Suprapubic skin (tissue), 4 donors: ENCODE measurements at regions not wholly inside any gene's neighbourhood (a gene's known extent, or its start where the extent isn't known, plus 50 kb on each side); places are given as distances from the start of the nearest gene placed in this dataset.
"Not testable (repeated sequence)": the region's sequence is repeated elsewhere in the genome, so short reads cannot be mapped to it uniquely, and the experiment has no call there.

Experiments
- DNase-seq, 2 donors: peaks; one replicate each; pipeline ENCODE4 v3.0.0-alpha.2; 2019; ENCODE audit warnings: low spot score in 2 of 2
- H3K27ac ChIP-seq: fragments of 200-600 bp; sonication (generic); one replicate; pipeline ENCODE4 v1.5.1; 2019
- H3K27me3 ChIP-seq: fragments of 200-600 bp; sonication (generic); one replicate; pipeline ENCODE4 v1.5.1; 2019
- H3K36me3 ChIP-seq: fragments of 200-600 bp; sonication (generic); one replicate; pipeline ENCODE4 v1.5.1; 2019
- H3K4me1 ChIP-seq: fragments of 200-600 bp; sonication (generic); one replicate; pipeline ENCODE4 v1.5.1; 2019
- H3K4me3 ChIP-seq: fragments of 200-600 bp; sonication (generic); one replicate; pipeline ENCODE4 v1.5.1; 2019; ENCODE audit warnings: mild to moderate bottlenecking
- H3K9me3 ChIP-seq: fragments of 200-600 bp; sonication (generic); one replicate; pipeline ENCODE4 v1.5.1; 2019
- CTCF ChIP-seq, 2 donors: fragments of 200-600 bp in 1 of 2; fragments of 450-650 bp in 1 of 2; sonication (generic) in 1 of 2; IDR thresholded peaks; one replicate each; pipeline ENCODE4 v1.5.1; 2016 to 2019; ENCODE audit warnings: antibody characterized with exemption in 2 of 2, mild to moderate bottlenecking in 1 of 2, moderate library complexity in 1 of 2
- EP300 ChIP-seq: sonication (generic); formaldehyde crosslinking; IDR thresholded peaks from one replicate; pipeline ENCODE4 v1.6.1; 2017; ENCODE audit warnings: antibody characterized with exemption
- POLR2A ChIP-seq, 2 donors: fragments of 450-650 bp; IDR thresholded peaks; one replicate each; pipeline ENCODE4 v1.6.1; 2017; ENCODE audit warnings: antibody characterized with exemption in 2 of 2, mild to moderate bottlenecking in 2 of 2, moderate library complexity in 2 of 2
- POLR2AphosphoS5 ChIP-seq, 3 donors: sonication (generic); formaldehyde crosslinking; IDR thresholded peaks; one replicate each; pipeline ENCODE4 v1.6.1; 2017; ENCODE audit warnings: antibody characterized with exemption in 3 of 3
- WGBS: methylation state at CpG from one replicate; pipeline ENCODE4 v1.1.5; 2018; 5-methylcytosine and 5-hydroxymethylcytosine counted together

- H3K27ac ChIP-seq = no peak overlapping the region
- no peaks in the 10 kb centered on the region for H3K36me3 ChIP-seq
- no peak overlapping the region for H3K4me3 ChIP-seq
- TF ChIP-seq POLR2AphosphoS5 (IDR thresholded peaks at IDR 0.05) = no peak
- no peak for TF ChIP-seq CTCF (IDR thresholded peaks at IDR 0.05)
- TF ChIP-seq POLR2A (IDR thresholded peaks at IDR 0.05) = no peak
- TF ChIP-seq EP300 = no peak
- 56% methylated on average over 9 of the region's 9 CpGs for WGBS
- H3K4me1 ChIP-seq = no peaks in the 10 kb centered on the region
- DNase-seq = no peak
- no peaks in the 10 kb centered on the region for H3K9me3 ChIP-seq
- no peaks in the 10 kb centered on the region for H3K27me3 ChIP-seq
Measured at GRCh38 chr18:1658908-1659566, 754.4 kb downstream of the ADCYAP1 start.

GRCh38 chr18:1663879-1664705 lies 759.4 kb downstream of the ADCYAP1 start:
- DNase-seq = peak in 1 of 2 donors; percentile 78
- 49% methylated on average over 12 of the region's 12 CpGs for WGBS

GRCh38 chr18:1665079-1665478 lies 760.4 kb downstream of the ADCYAP1 start:
- Histone ChIP-seq H3K27ac (no peak overlapping the region), H3K36me3 (no peaks in the 10 kb centered on the region), H3K4me3 (no peak overlapping the region), H3K4me1 (no peaks in the 10 kb centered on the region), H3K27me3 (no peaks in the 10 kb centered on the region), H3K9me3 (no peaks in the 10 kb centered on the region)
- WGBS = 37% methylated on average over 1 of the region's 1 CpG
- DNase-seq = no peak
- no peak for TF ChIP-seq CTCF (IDR thresholded peaks at IDR 0.05)
- no peak for TF ChIP-seq POLR2A (IDR thresholded peaks at IDR 0.05)
- TF ChIP-seq EP300 = no peak

More at GRCh38 chr18:1663879-1664705, 759.4 kb downstream of the ADCYAP1 start:
- Histone ChIP-seq H3K9me3 (no peaks in the 10 kb centered on the region), H3K27ac (no peak overlapping the region), H3K4me1 (no peaks in the 10 kb centered on the region), H3K4me3 (no peak overlapping the region), H3K36me3 (no peaks in the 10 kb centered on the region), H3K27me3 (no peaks in the 10 kb centered on the region)
- TF ChIP-seq EP300 (no peak), CTCF (IDR thresholded peaks at IDR 0.05) (peak in 1 of 2 donors; percentile 32)

DNA sequence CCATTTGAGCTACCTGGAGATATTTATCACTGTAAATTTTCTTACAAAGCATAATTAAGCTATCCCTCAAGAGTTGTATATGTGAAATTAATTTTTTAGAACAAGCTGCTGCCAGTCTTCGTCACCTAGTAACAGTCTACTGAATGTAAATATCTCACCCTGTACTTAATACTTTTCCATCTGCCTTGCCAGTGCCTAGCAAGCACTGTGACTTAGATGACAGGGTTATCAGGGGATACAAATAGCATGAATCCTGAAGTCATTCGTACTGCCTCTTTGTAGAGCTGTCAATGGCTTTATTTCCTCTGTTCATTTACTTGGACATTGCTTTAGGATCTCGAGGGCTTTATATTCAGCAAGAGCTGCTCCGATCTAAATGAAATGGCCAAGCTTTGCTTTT lies 763.6 kb downstream of the ADCYAP1 start:
- TF ChIP-seq CTCF (IDR thresholded peaks at IDR 0.05) (no peak), EP300 (no peak), POLR2AphosphoS5 (IDR thresholded peaks at IDR 0.05) (no peak), POLR2A (IDR thresholded peaks at IDR 0.05) (no peak)
- Histone ChIP-seq H3K36me3 (no peaks in the 10 kb centered on the region), H3K4me3 (no peak overlapping the region), H3K9me3 (no peaks in the 10 kb centered on the region), H3K4me1 (no peaks in the 10 kb centered on the region), H3K27ac (no peak overlapping the region), H3K27me3 (no peaks in the 10 kb centered on the region)
- no peak for DNase-seq
- 68% methylated on average over 4 of the region's 4 CpGs for WGBS

DNA sequence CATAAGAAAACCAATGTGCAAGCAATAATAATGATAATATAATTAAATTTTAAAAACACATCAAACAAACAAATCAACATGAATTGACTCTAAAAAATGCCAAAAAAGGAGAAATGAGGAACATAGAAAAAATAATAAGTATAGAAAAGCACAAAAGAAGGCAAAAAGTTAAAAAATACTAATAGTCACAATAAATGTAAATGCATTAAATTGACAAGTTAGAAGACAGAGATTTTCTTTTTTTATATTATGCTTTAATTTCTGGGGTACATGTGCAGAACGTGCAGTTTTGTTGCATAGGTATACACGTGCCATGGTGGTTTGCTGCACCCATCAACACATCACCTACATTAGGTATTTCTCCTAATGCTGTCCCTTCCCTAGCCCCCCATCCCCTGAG lies 767.0 kb downstream of the ADCYAP1 start:
- not testable (repeated sequence) for H3K27me3 ChIP-seq, DNase-seq, H3K4me3 ChIP-seq, H3K36me3 ChIP-seq, H3K9me3 ChIP-seq, H3K4me1 ChIP-seq, H3K27ac ChIP-seq
- 87% methylated on average over 2 of the region's 2 CpGs for WGBS
